ENCODE measurements at regions not wholly inside any gene's neighbourhood (a gene's known extent, or its start where the extent isn't known, plus 50 kb on each side); places are given as distances from the start of the nearest gene placed in this dataset.

GRCh38 chr20:4067600-4068261, 52.4 kb upstream of the RNF24 start:
- TF ChIP-seq ZNF692 (tag by site-specific recombination; IDR thresholded peaks at IDR 0.05) (no peak), ZNF530 (tag by site-specific recombination; IDR thresholded peaks at IDR 0.05; ENCODE audit: low read depth) (no peak), YY1 (tag by site-specific recombination; IDR thresholded peaks at IDR 0.05) (no peak), ZNF10 (tag by site-specific recombination; IDR thresholded peaks at IDR 0.05) (no peak), ZSCAN18 (tag by site-specific recombination; IDR thresholded peaks at IDR 0.05) (no peak), ZBTB48 (tag by site-specific recombination; IDR thresholded peaks at IDR 0.05) (no peak)
- TF ChIP-seq, protein P1, sequence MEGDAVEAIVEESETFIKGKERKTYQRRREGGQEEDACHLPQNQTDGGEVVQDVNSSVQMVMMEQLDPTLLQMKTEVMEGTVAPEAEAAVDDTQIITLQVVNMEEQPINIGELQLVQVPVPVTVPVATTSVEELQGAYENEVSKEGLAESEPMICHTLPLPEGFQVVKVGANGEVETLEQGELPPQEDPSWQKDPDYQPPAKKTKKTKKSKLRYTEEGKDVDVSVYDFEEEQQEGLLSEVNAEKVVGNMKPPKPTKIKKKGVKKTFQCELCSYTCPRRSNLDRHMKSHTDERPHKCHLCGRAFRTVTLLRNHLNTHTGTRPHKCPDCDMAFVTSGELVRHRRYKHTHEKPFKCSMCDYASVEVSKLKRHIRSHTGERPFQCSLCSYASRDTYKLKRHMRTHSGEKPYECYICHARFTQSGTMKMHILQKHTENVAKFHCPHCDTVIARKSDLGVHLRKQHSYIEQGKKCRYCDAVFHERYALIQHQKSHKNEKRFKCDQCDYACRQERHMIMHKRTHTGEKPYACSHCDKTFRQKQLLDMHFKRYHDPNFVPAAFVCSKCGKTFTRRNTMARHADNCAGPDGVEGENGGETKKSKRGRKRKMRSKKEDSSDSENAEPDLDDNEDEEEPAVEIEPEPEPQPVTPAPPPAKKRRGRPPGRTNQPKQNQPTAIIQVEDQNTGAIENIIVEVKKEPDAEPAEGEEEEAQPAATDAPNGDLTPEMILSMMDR (tag by site-specific recombination; IDR thresholded peaks at IDR 0.05), result no peak

Measured in HEK293 (cell line).